HG03064 (cell line): ENCODE measurements at regions not wholly inside any gene's neighbourhood (a gene's known extent, or its start where the extent isn't known, plus 50 kb on each side); places are given as distances from the start of the nearest gene placed in this dataset.

ENCODE experiments used
- ATAC-seq: cut with Tn5 transposase; IDR thresholded peaks from one replicate; pipeline ENCODE4 v1.9.1; 2021; ENCODE audit warnings: low read depth; ENCODE audit not compliant: unreplicated experiment

GRCh38 chr3:42013691-42014457 lies 52.0 kb upstream of the ULK4 start:
- peak; percentile 15 for ATAC-seq

- ATAC-seq = peak; percentile 67
These were observed 51.2 kb upstream of the ULK4 start for GRCh38 chr3:42012935-42013690.

- ATAC-seq = peak; percentile 15
These were observed 50.6 kb upstream of the ULK4 start for GRCh38 chr3:42012383-42012934.
